IMR-90 (cell line): ENCODE measurements at regions not wholly inside any gene's neighbourhood (a gene's known extent, or its start where the extent isn't known, plus 50 kb on each side); places are given as distances from the start of the nearest gene placed in this dataset.

Experiments
- ATAC-seq: fragments of 200-7000 bp; cut with Tn5 transposase; 2 replicates; pipeline ENCODE4 v1.9.1; 2020; ENCODE audit warnings: low read depth, mild to moderate bottlenecking, moderate library complexity
- BruUV-seq: library from RNA; stranded (reverse); fragments of 400-500 nt; replicated peaks from 2 replicates; lab custom pipeline; 2021; lab: Mats Ljungman, UMichigan
- CTCF ChIA-PET: fragments of 300-600 bp; formaldehyde crosslinking; extraction: SDS; loops from one replicate; lab custom pipeline; 2021; ENCODE audit warnings: antibody characterized with exemption; lab: Yijun Ruan, JAX
- POLR2A ChIA-PET: fragments of 300-600 bp; sonication (Branson Sonifier 250); formaldehyde crosslinking; loops from one replicate; lab custom pipeline; 2022; ENCODE audit warnings: antibody characterized with exemption; ENCODE audit not compliant: unreplicated experiment; lab: Charles Lee
- DNase-seq: peaks from one replicate; pipeline ENCODE4 v3.0.0; 2013
- H2AFZ ChIP-seq: replicated peaks from 2 replicates; pipeline ENCODE3; 2013; ENCODE audit warnings: low read length, mild to moderate bottlenecking; ENCODE audit not compliant: poor library complexity
- H2AK5ac ChIP-seq: 2 replicates; pipeline ENCODE4 v1.6.1; 2013; ENCODE audit warnings: low read depth, low read length, inconsistent platforms
- H2AK9ac ChIP-seq: replicated peaks from 2 replicates; pipeline ENCODE3; 2013; ENCODE audit warnings: mild to moderate bottlenecking, low read depth, low read length, moderate library complexity; ENCODE audit not compliant: poor library complexity
- H2BK120ac ChIP-seq: 2 replicates; pipeline ENCODE4 v1.6.1; 2013; ENCODE audit warnings: low read depth, low read length, inconsistent platforms
- H2BK15ac ChIP-seq: 3 replicates; pipeline ENCODE4 v1.6.1; 2013; ENCODE audit warnings: low read depth, low read length, inconsistent platforms
- H2BK20ac ChIP-seq: 2 replicates; pipeline ENCODE4 v1.6.1; 2013; ENCODE audit warnings: low read depth, mild to moderate bottlenecking, inconsistent platforms, low read length, moderate library complexity
- H2BK5ac ChIP-seq: 2 replicates; pipeline ENCODE4 v1.6.1; 2013; ENCODE audit warnings: mild to moderate bottlenecking, low read depth, low read length, inconsistent platforms; ENCODE audit not compliant: poor library complexity, severe bottlenecking
- H3K14ac ChIP-seq: replicated peaks from 2 replicates; pipeline ENCODE4 v1.6.1; 2013; ENCODE audit warnings: low read depth, low read length, inconsistent platforms
- H3K18ac ChIP-seq: 2 replicates; pipeline ENCODE4 v1.6.1; 2013; ENCODE audit warnings: low read depth, low read length, control low read depth
- H3K23ac ChIP-seq: 2 replicates; pipeline ENCODE4 v1.6.1; 2013; ENCODE audit warnings: low read depth, low read length, inconsistent platforms
- H3K27ac ChIP-seq: 2 replicates; pipeline ENCODE4 v1.5.1; 2013; ENCODE audit warnings: mild to moderate bottlenecking, control low read depth, low read length; ENCODE audit not compliant: insufficient read depth
- H3K27me3 ChIP-seq: 2 replicates; pipeline ENCODE4 v1.6.1; 2013; ENCODE audit warnings: low read length; ENCODE audit not compliant: control insufficient read depth, insufficient read depth
- H3K36me3 ChIP-seq: 2 replicates; pipeline ENCODE4 v1.6.1; 2013; ENCODE audit warnings: low read length, mixed read lengths; ENCODE audit not compliant: control insufficient read depth, insufficient read depth
- H3K4ac ChIP-seq: 2 replicates; pipeline ENCODE4 v1.6.1; 2013; ENCODE audit warnings: low read depth, low read length, inconsistent platforms
- H3K4me1 ChIP-seq: 2 replicates; pipeline ENCODE4 v1.6.1; 2013; ENCODE audit warnings: low read length, mixed read lengths; ENCODE audit not compliant: control insufficient read depth, insufficient read depth
- H3K4me2 ChIP-seq: 2 replicates; pipeline ENCODE4 v1.6.1; 2013; ENCODE audit warnings: low read depth, mild to moderate bottlenecking, control low read depth, low read length, moderate library complexity
- H3K4me3 ChIP-seq: 2 replicates; pipeline ENCODE4 v1.5.1; 2013; ENCODE audit warnings: low read depth, mild to moderate bottlenecking, control low read depth, low read length, moderate library complexity; ENCODE audit not compliant: insufficient read depth
- H3K56ac ChIP-seq: 2 replicates; pipeline ENCODE4 v1.6.1; 2013; ENCODE audit warnings: low read length, inconsistent platforms; ENCODE audit not compliant: insufficient read depth; ENCODE audit errors: extremely low read depth
- H3K79me1 ChIP-seq, 2 experiments: 2 replicates each; pipeline ENCODE4 v1.6.1; 2013; ENCODE audit warnings: low read length in 2 of 2, inconsistent platforms in 1 of 2, low read depth in 1 of 2
- H3K9ac ChIP-seq: 2 replicates; pipeline ENCODE4 v1.6.1; 2013; ENCODE audit warnings: low read depth, low read length, control low read depth
- H3K9me1 ChIP-seq: 2 replicates; pipeline ENCODE4 v1.6.1; 2013; ENCODE audit warnings: low read length, inconsistent platforms; ENCODE audit not compliant: insufficient read depth
- H3K9me3 ChIP-seq: 2 replicates; pipeline ENCODE4 v1.6.1; 2013; ENCODE audit warnings: low read length; ENCODE audit not compliant: control insufficient read depth, insufficient read depth
- H4K20me1 ChIP-seq: 2 replicates; pipeline ENCODE4 v1.6.1; 2013; ENCODE audit warnings: low read length, inconsistent platforms; ENCODE audit not compliant: insufficient read depth
- H4K5ac ChIP-seq: 2 replicates; pipeline ENCODE4 v1.6.1; 2013; ENCODE audit warnings: mild to moderate bottlenecking, low read depth, low read length, control low read depth
- H4K8ac ChIP-seq, 2 experiments: 2 replicates each; pipeline ENCODE4 v1.6.1; 2013; ENCODE audit warnings: low read depth in 2 of 2, low read length in 2 of 2, control low read depth in 1 of 2, inconsistent platforms in 1 of 2
- H4K91ac ChIP-seq: 2 replicates; pipeline ENCODE4 v1.6.1; 2013; ENCODE audit warnings: low read depth, low read length, inconsistent platforms; ENCODE audit not compliant: insufficient read depth
- MAFK ChIP-seq: IDR thresholded peaks from 2 replicates; pipeline ENCODE4 v1.6.1; 2012; ENCODE audit warnings: low read depth, low read length, improper control_type of control experiment
- MAZ ChIP-seq: IDR thresholded peaks from 2 replicates; pipeline ENCODE4 v1.6.1; 2012; ENCODE audit warnings: low read depth, mild to moderate bottlenecking, low read length, improper control_type of control experiment, moderate library complexity, borderline replicate concordance
- MXI1 ChIP-seq: IDR thresholded peaks from 2 replicates; pipeline ENCODE4 v1.6.1; 2012; ENCODE audit warnings: low read depth, mild to moderate bottlenecking, low read length, moderate library complexity, borderline replicate concordance
- POLR2A ChIP-seq: IDR thresholded peaks from 2 replicates; pipeline ENCODE4 v1.6.1; 2012; ENCODE audit warnings: mild to moderate bottlenecking, low read depth, low read length
- RAD21 ChIP-seq: IDR thresholded peaks from 2 replicates; pipeline ENCODE4 v1.6.1; 2012; ENCODE audit warnings: low read length, improper control_type of control experiment
- WGBS, 2 experiments: methylation state at CpG; one replicate each; pipeline versions ENCODE4 v1.1.5 to v1.1.7; 2013; ENCODE audit warnings: missing lambda C conversion rate in 2 of 2; ENCODE audit not compliant: insufficient read length in 1 of 2; ENCODE audit errors: extremely low coverage in 2 of 2; 5-methylcytosine and 5-hydroxymethylcytosine counted together
- dilution Hi-C: fragments of 300-500 bp; cut with HindIII; formaldehyde crosslinking; loops from one replicate; pipeline ENCODE4 v1.14.3; 2018; ENCODE audit warnings: low sequenced_read_pairs; ENCODE audit not compliant: unreplicated experiment
- in situ Hi-C: fragments of 300-500 bp; cut with MboI; formaldehyde crosslinking; loops from 3 replicates; pipeline ENCODE4 v1.14.3; 2019; ENCODE audit warnings: low sequenced_read_pairs, inconsistent platforms, mixed read lengths
- intact Hi-C: fragments of 100-400 bp; cut with micrococcal nuclease; formaldehyde crosslinking; loops from 2 replicates; pipeline ENCODE4 v1.10.0; 2022

DNA sequence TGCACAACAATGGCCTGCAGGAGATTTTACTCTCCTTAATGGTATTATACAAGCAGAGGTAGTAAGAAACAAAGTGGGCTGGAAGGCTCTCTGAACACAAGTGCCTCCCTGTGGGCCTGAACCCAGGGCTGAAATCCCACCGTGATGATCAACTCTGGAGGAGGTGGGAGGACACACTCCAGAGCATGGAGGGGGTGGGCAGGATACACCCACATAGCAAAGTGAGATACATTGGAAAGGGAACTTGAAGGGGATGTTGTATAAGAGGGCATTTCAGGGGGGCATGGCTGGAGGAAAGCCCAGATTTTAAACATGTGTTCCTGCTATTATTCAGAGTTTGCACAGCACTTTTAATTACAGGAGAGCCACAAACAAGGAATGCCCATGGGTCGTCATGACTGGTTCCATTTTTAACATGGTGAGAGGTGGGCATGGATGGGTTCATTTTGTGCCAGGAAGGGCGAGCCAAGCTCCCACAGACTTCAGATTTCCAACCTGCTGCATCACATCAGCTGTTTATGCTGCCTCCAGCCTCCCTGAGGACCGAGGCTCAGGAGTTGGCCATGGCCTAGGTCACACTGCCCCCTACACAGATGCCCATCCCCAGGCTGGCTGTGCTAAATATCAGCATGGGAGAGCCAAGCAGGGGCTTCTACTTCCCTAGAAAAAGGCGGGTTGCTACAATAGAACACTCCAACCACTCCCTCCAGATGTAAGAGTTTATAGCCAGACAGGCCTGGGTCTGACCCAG lies 416.2 kb upstream of the ID2 start:
- no peak overlapping the region for H3K9ac ChIP-seq
- H3K4me1 ChIP-seq = no peaks in the 10 kb centered on the region
- H3K18ac ChIP-seq = no peak overlapping the region
- ATAC-seq = no peak
- no peaks in the 10 kb centered on the region for H3K36me3 ChIP-seq
- H3K27me3 ChIP-seq = peaks cover 9% of the 10 kb centered on the region
- no peaks in the 10 kb centered on the region for H3K9me3 ChIP-seq
- H4K20me1 ChIP-seq = no peaks in the 10 kb centered on the region
- no CpG with 5 or more reads among the region's 5 CpGs for WGBS, 2 experiments
- no peaks in the 10 kb centered on the region for H3K79me1 ChIP-seq
- intact Hi-C loops = no loop called here
- no peak overlapping the region for H2BK120ac ChIP-seq
- no peak overlapping the region for H3K14ac ChIP-seq
- no peak overlapping the region for H3K23ac ChIP-seq
- H3K4ac ChIP-seq = no peak overlapping the region
- in situ Hi-C loops = no loop called here
- H2BK15ac ChIP-seq = no peak overlapping the region
- H3K9me1 ChIP-seq = no peaks in the 10 kb centered on the region
- no peak overlapping the region for H3K4me3 ChIP-seq
- no peak overlapping the region for H3K4me2 ChIP-seq
- no peak overlapping the region for H2AK5ac ChIP-seq
- H4K5ac ChIP-seq = no peak overlapping the region
- no peak overlapping the region for H3K56ac ChIP-seq
- dilution Hi-C loops = no loop called here
- H2BK5ac ChIP-seq = no peak overlapping the region
- H2AK9ac ChIP-seq = no peak overlapping the region
- no peak overlapping the region for H2BK20ac ChIP-seq
- BruUV-seq = no TSS peak
- no peak for DNase-seq
- no peak overlapping the region for H2AFZ ChIP-seq
- POLR2A ChIA-PET = no interaction called here
- CTCF ChIA-PET = no interaction called here
- H4K91ac ChIP-seq = no peak overlapping the region
- TF ChIP-seq MXI1 = no peak
- no peak for TF ChIP-seq RAD21
- TF ChIP-seq MAZ = no peak
- no peak for TF ChIP-seq POLR2A
- no peak for TF ChIP-seq MAFK
- no peak overlapping the region for H3K27ac ChIP-seq
- H4K8ac ChIP-seq = no peak overlapping the region
